ENCODE measurements at regions not wholly inside any gene's neighbourhood (a gene's known extent, or its start where the extent isn't known, plus 50 kb on each side); places are given as distances from the start of the nearest gene placed in this dataset.

DNA sequence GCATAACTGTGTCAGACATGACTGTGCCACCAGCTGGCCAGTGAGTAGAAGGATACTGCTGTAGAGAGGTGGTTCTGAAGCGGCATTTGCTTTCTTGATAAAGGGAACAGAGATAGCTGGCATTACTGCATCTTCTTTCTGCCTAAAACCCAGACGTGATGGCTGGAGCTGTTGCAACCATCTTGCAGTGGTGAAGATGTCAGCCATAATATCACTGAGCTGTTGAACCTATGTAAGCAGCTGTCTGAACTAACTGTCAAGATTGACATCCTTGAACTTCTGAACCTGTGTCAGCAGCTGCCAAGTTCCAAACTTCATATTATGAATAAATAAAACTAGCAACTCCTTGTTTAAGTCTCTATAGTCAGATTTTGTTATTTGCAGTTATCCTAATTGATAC, 88.9 kb upstream of the LNX1 start (continued):
- TF ChIP-seq SIN3A (IDR thresholded peaks at IDR 0.05; ENCODE audit: low read depth) (no peak), EZH2 (IDR thresholded peaks at IDR 0.05) (no peak), RAD21 (IDR thresholded peaks at IDR 0.05; ENCODE audit: low read depth) (no peak), POLR2A (IDR thresholded peaks at IDR 0.05; ENCODE audit: borderline replicate concordance, extremely low read depth, insufficient read depth, insufficient read length) (no peak)

DNA sequence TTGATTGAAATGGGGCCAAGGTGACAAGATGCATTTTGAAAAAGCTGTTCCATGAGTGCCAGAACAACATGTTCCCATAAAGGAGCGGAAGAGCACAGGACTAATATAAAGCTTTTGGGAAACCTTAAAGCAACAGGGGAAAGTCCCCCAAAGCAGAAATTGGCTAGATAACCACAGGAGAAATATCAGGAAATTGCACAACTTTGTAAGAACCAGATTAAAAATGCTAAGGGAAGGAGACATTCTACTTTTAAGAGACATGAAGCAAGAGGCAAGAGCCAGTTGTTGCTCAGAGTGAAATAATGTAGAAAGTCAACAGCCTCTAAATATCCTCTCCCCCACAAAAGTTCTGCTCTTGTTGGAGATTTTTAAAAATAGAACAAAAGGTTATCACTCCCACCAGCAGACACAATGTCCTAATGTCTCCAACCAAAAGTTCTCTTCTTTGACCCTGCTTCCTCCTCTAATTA, 85.2 kb upstream of the LNX1 start:
- CTCF ChIA-PET: no interaction called here
- no peaks in the 10 kb centered on the region for H3K79me2 ChIP-seq (ENCODE audit: insufficient read depth, low read length)
- no peaks in the 10 kb centered on the region for H3K36me3 ChIP-seq (ENCODE audit: control insufficient read depth in 1 of 2, insufficient read depth in 2 of 2, low read length in 2 of 2)
- no peaks in the 10 kb centered on the region for H3K9me2 ChIP-seq (ENCODE audit: insufficient read depth)
- H2AFZ ChIP-seq (ENCODE audit: low read depth, low read length, poor library complexity, severe bottlenecking): no peak overlapping the region
- peaks cover 30% of the 10 kb centered on the region for H3K27me3 ChIP-seq (ENCODE audit: insufficient read depth, low read length)
- no peaks in the 10 kb centered on the region for H4K20me1 ChIP-seq (ENCODE audit: insufficient read depth)
- BruUV-seq (replicated peaks): no TSS peak
- no peak overlapping the region for H3K9ac ChIP-seq (ENCODE audit: low read length)
- intact Hi-C loops (cut with micrococcal nuclease): no loop called here
- RAD21 ChIA-PET (ENCODE audit: low non-redundant PET in 1 of 2, low total read pairs in 2 of 2, uncharacterized antibody in 2 of 2, unreplicated experiment in 2 of 2): no interaction called here
- DNase-seq (ENCODE audit: low read depth, low spot score) (no peak), ATAC-seq (no peak)
- H3K4me3 ChIP-seq (replicated peaks in 1 of 2; ENCODE audit: low read depth in 1 of 2, low read length in 2 of 2): no peak overlapping the region
- no peaks in the 10 kb centered on the region for H3K9me3 ChIP-seq (ENCODE audit: control insufficient read depth in 1 of 2, insufficient read depth in 1 of 2, low read depth in 1 of 2, low read length in 2 of 2)
- H3K4me1 ChIP-seq (ENCODE audit: control insufficient read depth in 1 of 2, insufficient read depth in 2 of 2, low read length in 2 of 2): no peaks in the 10 kb centered on the region
- no peak overlapping the region for H3K27ac ChIP-seq (ENCODE audit: low read depth, low read length)
- POLR2A ChIA-PET: no interaction called here
- no peak overlapping the region for H3K4me2 ChIP-seq (ENCODE audit: low read length)
- TF ChIP-seq RAD21 (IDR thresholded peaks at IDR 0.05; ENCODE audit: low read depth) (no peak), CBX3 (IDR thresholded peaks at IDR 0.05; ENCODE audit: low read depth) (no peak), TCF7L2 (IDR thresholded peaks at IDR 0.05; ENCODE audit: borderline replicate concordance, extremely low read depth, insufficient read depth, insufficient read length) (no peak), EZH2phosphoT487 (IDR thresholded peaks at IDR 0.05; ENCODE audit: borderline replicate concordance) (no peak), SP1 (IDR thresholded peaks at IDR 0.05; ENCODE audit: low read depth) (no peak), EGR1 (IDR thresholded peaks at IDR 0.05; ENCODE audit: low read depth) (no peak), SRF (IDR thresholded peaks at IDR 0.05; ENCODE audit: low read depth) (no peak), ZFX (IDR thresholded peaks at IDR 0.05) (no peak)
- TF ChIP-seq, protein P1, sequence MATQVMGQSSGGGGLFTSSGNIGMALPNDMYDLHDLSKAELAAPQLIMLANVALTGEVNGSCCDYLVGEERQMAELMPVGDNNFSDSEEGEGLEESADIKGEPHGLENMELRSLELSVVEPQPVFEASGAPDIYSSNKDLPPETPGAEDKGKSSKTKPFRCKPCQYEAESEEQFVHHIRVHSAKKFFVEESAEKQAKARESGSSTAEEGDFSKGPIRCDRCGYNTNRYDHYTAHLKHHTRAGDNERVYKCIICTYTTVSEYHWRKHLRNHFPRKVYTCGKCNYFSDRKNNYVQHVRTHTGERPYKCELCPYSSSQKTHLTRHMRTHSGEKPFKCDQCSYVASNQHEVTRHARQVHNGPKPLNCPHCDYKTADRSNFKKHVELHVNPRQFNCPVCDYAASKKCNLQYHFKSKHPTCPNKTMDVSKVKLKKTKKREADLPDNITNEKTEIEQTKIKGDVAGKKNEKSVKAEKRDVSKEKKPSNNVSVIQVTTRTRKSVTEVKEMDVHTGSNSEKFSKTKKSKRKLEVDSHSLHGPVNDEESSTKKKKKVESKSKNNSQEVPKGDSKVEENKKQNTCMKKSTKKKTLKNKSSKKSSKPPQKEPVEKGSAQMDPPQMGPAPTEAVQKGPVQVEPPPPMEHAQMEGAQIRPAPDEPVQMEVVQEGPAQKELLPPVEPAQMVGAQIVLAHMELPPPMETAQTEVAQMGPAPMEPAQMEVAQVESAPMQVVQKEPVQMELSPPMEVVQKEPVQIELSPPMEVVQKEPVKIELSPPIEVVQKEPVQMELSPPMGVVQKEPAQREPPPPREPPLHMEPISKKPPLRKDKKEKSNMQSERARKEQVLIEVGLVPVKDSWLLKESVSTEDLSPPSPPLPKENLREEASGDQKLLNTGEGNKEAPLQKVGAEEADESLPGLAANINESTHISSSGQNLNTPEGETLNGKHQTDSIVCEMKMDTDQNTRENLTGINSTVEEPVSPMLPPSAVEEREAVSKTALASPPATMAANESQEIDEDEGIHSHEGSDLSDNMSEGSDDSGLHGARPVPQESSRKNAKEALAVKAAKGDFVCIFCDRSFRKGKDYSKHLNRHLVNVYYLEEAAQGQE (IDR thresholded peaks at IDR 0.05; ENCODE audit: low read depth): no peak

Data from HCT116 (cell line).